ENCODE measurements at regions not wholly inside any gene's neighbourhood (a gene's known extent, or its start where the extent isn't known, plus 50 kb on each side); places are given as distances from the start of the nearest gene placed in this dataset.

- Histone ChIP-seq H3K4me1 (no peaks in the 10 kb centered on the region), H3K36me3 (no peaks in the 10 kb centered on the region), H3K9me3 (no peaks in the 10 kb centered on the region), H3K27me3 (no peaks in the 10 kb centered on the region), H3K27ac (no peak overlapping the region), H3K4me3 (no peak overlapping the region)
- no peak for TF ChIP-seq CTCF (IDR thresholded peaks at IDR 0.05)
- no peak for ATAC-seq
- intact Hi-C loops (cut with DNase I): no loop called here
- no peak for DNase-seq
- FAIRE-seq: no peak
- WGBS, 2 donors: 62 to 68% methylated on average over 1 of the region's 1 CpG
Measured at GRCh38 chr5:86332851-86333250, 284.9 kb upstream of the COX7C start.

GRCh38 chr5:86337667-86338460, 279.9 kb upstream of the COX7C start:
- ATAC-seq: no peak
- Histone ChIP-seq H3K4me3 (no peak overlapping the region), H3K27ac (no peak overlapping the region), H3K27me3 (no peaks in the 10 kb centered on the region), H3K4me1 (no peaks in the 10 kb centered on the region), H3K36me3 (no peaks in the 10 kb centered on the region), H3K9me3 (no peaks in the 10 kb centered on the region)
- 75 to 76% methylated on average over 10 of the region's 10 CpGs for WGBS, 2 donors
- intact Hi-C loops (cut with DNase I): no loop called here
- FAIRE-seq: no peak
- TF ChIP-seq CTCF (IDR thresholded peaks at IDR 0.05): no peak
- DNase-seq: peak in 1 of 6 donors; percentile 43

- Histone ChIP-seq H3K27ac (no peak overlapping the region), H3K36me3 (no peaks in the 10 kb centered on the region), H3K27me3 (no peaks in the 10 kb centered on the region), H3K9me3 (no peaks in the 10 kb centered on the region), H3K4me1 (no peaks in the 10 kb centered on the region), H3K4me3 (no peak overlapping the region)
- FAIRE-seq: no peak
- no peak for ATAC-seq
- DNase-seq: no peak
- TF ChIP-seq CTCF (IDR thresholded peaks at IDR 0.05): no peak
- intact Hi-C loops (cut with DNase I): no loop called here
- 52 to 88% methylated on average over 2 of the region's 2 CpGs for WGBS, 2 donors
Measured at GRCh38 chr5:86354664-86355063, 263.1 kb upstream of the COX7C start.

- 18 to 23% methylated on average over 1 of the region's 1 CpG for WGBS, 2 donors
- intact Hi-C loops (cut with DNase I): no loop called here
- Histone ChIP-seq H3K36me3 (no peaks in the 10 kb centered on the region), H3K27me3 (no peaks in the 10 kb centered on the region), H3K4me1 (no peaks in the 10 kb centered on the region), H3K27ac (no peak overlapping the region), H3K9me3 (no peaks in the 10 kb centered on the region), H3K4me3 (no peak overlapping the region)
- no peak for TF ChIP-seq CTCF (IDR thresholded peaks at IDR 0.05)
- DNase-seq (no peak), ATAC-seq (no peak), FAIRE-seq (no peak)
Measured at GRCh38 chr5:86360801-86361200, 256.9 kb upstream of the COX7C start.

- ATAC-seq (no peak), FAIRE-seq (no peak), DNase-seq (no peak)
- TF ChIP-seq CTCF (IDR thresholded peaks at IDR 0.05): no peak
- H3K9me3 ChIP-seq: no peaks in the 10 kb centered on the region
- peaks cover 0 to 3% (median 0%) of the 10 kb centered on the region in 4 donors for H3K27me3 ChIP-seq
- intact Hi-C loops (cut with DNase I): no loop called here
- H3K36me3 ChIP-seq: no peaks in the 10 kb centered on the region
- no peak overlapping the region for H3K4me3 ChIP-seq
- no peak overlapping the region for H3K27ac ChIP-seq
- no peaks in the 10 kb centered on the region for H3K4me1 ChIP-seq
Measured at GRCh38 chr5:86371061-86371460, 246.7 kb upstream of the COX7C start.

All from pancreas (tissue), 10 donors.